Lower leg skin (tissue), 4 donors: ENCODE measurements at regions not wholly inside any gene's neighbourhood (a gene's known extent, or its start where the extent isn't known, plus 50 kb on each side); places are given as distances from the start of the nearest gene placed in this dataset.

Experiments
- DNase-seq, 2 donors: peaks; one replicate each; pipeline ENCODE4 v3.0.0-alpha.2; 2019; ENCODE audit warnings: low spot score in 2 of 2
- H3K4me3 ChIP-seq: fragments of 200-600 bp; sonication (generic); 2 replicates; pipeline ENCODE4 v1.5.1; 2017; ENCODE audit warnings: mild to moderate bottlenecking, low read depth; ENCODE audit not compliant: poor library complexity, severe bottlenecking
- CTCF ChIP-seq, 3 donors: fragments of 450-650 bp; IDR thresholded peaks; one replicate each; pipeline ENCODE4 v1.5.1; 2016; ENCODE audit warnings: antibody characterized with exemption in 3 of 3, mild to moderate bottlenecking in 3 of 3, moderate library complexity in 2 of 3
- POLR2A ChIP-seq, 2 donors: fragments of 450-650 bp; IDR thresholded peaks; one replicate each; pipeline ENCODE4 v1.6.1; 2016 to 2017; ENCODE audit warnings: antibody characterized with exemption in 2 of 2, mild to moderate bottlenecking in 1 of 2, moderate library complexity in 1 of 2
- WGBS, 2 donors: methylation state at CpG; one replicate each; pipeline ENCODE4 v1.1.5; 2018; 5-methylcytosine and 5-hydroxymethylcytosine counted together
- intact Hi-C: fragments of 100-400 bp; cut with DNase I; formaldehyde crosslinking; loops from one replicate; pipeline ENCODE4 v1.15.0; 2023; ENCODE audit warnings: low total_unique reads

GRCh38 chr5:159533197-159533596 is 202.9 kb upstream of the IL12B start:
- H3K4me3 ChIP-seq, result no peak overlapping the region
- no peak for TF ChIP-seq CTCF (IDR thresholded peaks at IDR 0.05)
- DNase-seq, result no peak
- 59 to 75% methylated on average over 6 of the region's 6 CpGs for WGBS, 2 donors
- intact Hi-C loops, result no loop called here

- DNase-seq, result no peak
- intact Hi-C loops, result no loop called here
- TF ChIP-seq CTCF (IDR thresholded peaks at IDR 0.05), result no peak
- TF ChIP-seq POLR2A (IDR thresholded peaks at IDR 0.05), result no peak
- H3K4me3 ChIP-seq, result no peak overlapping the region
- 87 to 93% methylated on average over 3 of the region's 3 CpGs for WGBS, 2 donors
Measured at GRCh38 chr5:159536166-159536565, 205.9 kb upstream of the IL12B start.

GRCh38 chr5:159536646-159537045 is 206.4 kb upstream of the IL12B start:
- TF ChIP-seq POLR2A (IDR thresholded peaks at IDR 0.05), result no peak
- no peak for TF ChIP-seq CTCF (IDR thresholded peaks at IDR 0.05)
- H3K4me3 ChIP-seq, result no peak overlapping the region
- WGBS, 2 donors, result 86 to 89% methylated on average over 8 of the region's 8 CpGs
- intact Hi-C loops, result no loop called here
- no peak for DNase-seq

GRCh38 chr5:159539678-159540077 is 209.4 kb upstream of the IL12B start:
- 93 to 98% methylated on average over 4 of the region's 4 CpGs for WGBS, 2 donors
- no peak overlapping the region for H3K4me3 ChIP-seq
- no peak for TF ChIP-seq POLR2A (IDR thresholded peaks at IDR 0.05)
- intact Hi-C loops, result no loop called here
- no peak for DNase-seq

- WGBS, 2 donors, result 86 to 91% methylated on average over 1 of the region's 1 CpG
- no peak overlapping the region for H3K4me3 ChIP-seq
- DNase-seq, result no peak
- intact Hi-C loops, result no loop called here
- TF ChIP-seq CTCF (IDR thresholded peaks at IDR 0.05) (no peak), POLR2A (IDR thresholded peaks at IDR 0.05) (no peak)
Measured at GRCh38 chr5:159543326-159543725, 213.0 kb upstream of the IL12B start.

GRCh38 chr5:159545156-159545555 is 214.9 kb upstream of the IL12B start:
- H3K4me3 ChIP-seq, result no peak overlapping the region
- no peak for DNase-seq
- WGBS, 2 donors, result 62 to 68% methylated on average over 1 of the region's 1 CpG
- intact Hi-C loops, result no loop called here
- TF ChIP-seq CTCF (IDR thresholded peaks at IDR 0.05) (no peak), POLR2A (IDR thresholded peaks at IDR 0.05) (no peak)
